ENCODE measurements at regions not wholly inside any gene's neighbourhood (a gene's known extent, or its start where the extent isn't known, plus 50 kb on each side); places are given as distances from the start of the nearest gene placed in this dataset.
"Not testable (repeated sequence)": the region's sequence is repeated elsewhere in the genome, so short reads cannot be mapped to it uniquely, and the experiment has no call there.

DNA sequence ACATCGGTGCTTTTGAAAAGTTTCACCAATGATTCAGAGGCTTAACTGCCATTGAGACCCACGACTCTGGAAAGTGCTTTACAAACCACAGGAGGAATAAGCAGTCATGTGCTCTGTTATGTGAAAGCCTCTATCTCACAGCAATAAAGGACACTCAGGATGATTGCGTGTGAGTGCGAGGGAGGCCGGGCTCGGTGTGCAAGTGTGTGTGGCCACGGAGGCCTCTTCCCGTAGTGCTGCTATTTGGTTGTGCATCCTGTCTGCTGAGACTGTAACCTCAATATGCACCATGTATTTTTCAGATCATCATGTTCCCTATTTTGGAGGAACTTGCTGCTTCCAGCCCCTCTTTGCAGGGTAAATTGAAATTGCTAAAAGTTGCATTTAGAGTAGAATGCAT is 71.5 kb downstream of the CDRT15L2 start:
- not testable (repeated sequence) for TF ChIP-seq POLR2AphosphoS5, POLR2A (IDR thresholded peaks at IDR 0.05)
- TF ChIP-seq, protein P1, sequence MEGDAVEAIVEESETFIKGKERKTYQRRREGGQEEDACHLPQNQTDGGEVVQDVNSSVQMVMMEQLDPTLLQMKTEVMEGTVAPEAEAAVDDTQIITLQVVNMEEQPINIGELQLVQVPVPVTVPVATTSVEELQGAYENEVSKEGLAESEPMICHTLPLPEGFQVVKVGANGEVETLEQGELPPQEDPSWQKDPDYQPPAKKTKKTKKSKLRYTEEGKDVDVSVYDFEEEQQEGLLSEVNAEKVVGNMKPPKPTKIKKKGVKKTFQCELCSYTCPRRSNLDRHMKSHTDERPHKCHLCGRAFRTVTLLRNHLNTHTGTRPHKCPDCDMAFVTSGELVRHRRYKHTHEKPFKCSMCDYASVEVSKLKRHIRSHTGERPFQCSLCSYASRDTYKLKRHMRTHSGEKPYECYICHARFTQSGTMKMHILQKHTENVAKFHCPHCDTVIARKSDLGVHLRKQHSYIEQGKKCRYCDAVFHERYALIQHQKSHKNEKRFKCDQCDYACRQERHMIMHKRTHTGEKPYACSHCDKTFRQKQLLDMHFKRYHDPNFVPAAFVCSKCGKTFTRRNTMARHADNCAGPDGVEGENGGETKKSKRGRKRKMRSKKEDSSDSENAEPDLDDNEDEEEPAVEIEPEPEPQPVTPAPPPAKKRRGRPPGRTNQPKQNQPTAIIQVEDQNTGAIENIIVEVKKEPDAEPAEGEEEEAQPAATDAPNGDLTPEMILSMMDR (IDR thresholded peaks at IDR 0.05) = not testable (repeated sequence)

Measured in breast epithelium (tissue), 3 donors.